ENCODE measurements at regions not wholly inside any gene's neighbourhood (a gene's known extent, or its start where the extent isn't known, plus 50 kb on each side); places are given as distances from the start of the nearest gene placed in this dataset.

GRCh38 chr22:49567899-49568750 is 259.5 kb downstream of the BRD1 start:
- TF ChIP-seq CTCF (IDR thresholded peaks at IDR 0.05; ENCODE audit: insufficient read depth, low read length), result no peak
- no peak for TF ChIP-seq GABPA (IDR thresholded peaks at IDR 0.05; ENCODE audit: low read depth)

Data from HL-60 (cell line).